ENCODE measurements at regions not wholly inside any gene's neighbourhood (a gene's known extent, or its start where the extent isn't known, plus 50 kb on each side); places are given as distances from the start of the nearest gene placed in this dataset.

DNA sequence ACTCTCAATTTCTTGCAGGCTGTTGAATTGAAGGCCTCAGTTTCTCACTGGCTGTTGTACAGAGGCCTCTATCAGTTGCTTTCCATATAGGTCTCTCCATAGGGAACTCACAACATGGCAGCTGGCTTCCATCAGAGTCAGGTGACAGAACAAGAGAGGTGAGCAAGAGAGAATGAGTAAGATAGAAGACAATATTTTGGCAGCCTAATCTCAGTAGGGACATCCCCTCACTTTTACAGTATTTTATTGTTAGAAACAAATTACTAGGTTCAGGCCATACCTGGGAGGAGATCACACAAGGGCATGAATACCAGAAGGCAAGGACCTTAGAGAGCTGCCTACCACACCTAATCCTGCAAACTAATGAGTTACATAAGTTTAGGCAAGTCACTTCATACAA is 162.8 kb downstream of the ATP6V1G3 start:
- ATAC-seq (ENCODE audit: insufficient number of reproducible peaks, low FRiP score, low read depth) (no peak), DNase-seq (ENCODE audit: low spot score) (no peak)
- no peaks in the 10 kb centered on the region for H3K4me1 ChIP-seq (ENCODE audit: control insufficient read depth in 1 of 2, low read depth in 2 of 2)
- H3K4me3 ChIP-seq, result no peak overlapping the region
- TF ChIP-seq, protein P1, sequence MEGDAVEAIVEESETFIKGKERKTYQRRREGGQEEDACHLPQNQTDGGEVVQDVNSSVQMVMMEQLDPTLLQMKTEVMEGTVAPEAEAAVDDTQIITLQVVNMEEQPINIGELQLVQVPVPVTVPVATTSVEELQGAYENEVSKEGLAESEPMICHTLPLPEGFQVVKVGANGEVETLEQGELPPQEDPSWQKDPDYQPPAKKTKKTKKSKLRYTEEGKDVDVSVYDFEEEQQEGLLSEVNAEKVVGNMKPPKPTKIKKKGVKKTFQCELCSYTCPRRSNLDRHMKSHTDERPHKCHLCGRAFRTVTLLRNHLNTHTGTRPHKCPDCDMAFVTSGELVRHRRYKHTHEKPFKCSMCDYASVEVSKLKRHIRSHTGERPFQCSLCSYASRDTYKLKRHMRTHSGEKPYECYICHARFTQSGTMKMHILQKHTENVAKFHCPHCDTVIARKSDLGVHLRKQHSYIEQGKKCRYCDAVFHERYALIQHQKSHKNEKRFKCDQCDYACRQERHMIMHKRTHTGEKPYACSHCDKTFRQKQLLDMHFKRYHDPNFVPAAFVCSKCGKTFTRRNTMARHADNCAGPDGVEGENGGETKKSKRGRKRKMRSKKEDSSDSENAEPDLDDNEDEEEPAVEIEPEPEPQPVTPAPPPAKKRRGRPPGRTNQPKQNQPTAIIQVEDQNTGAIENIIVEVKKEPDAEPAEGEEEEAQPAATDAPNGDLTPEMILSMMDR (IDR thresholded peaks at IDR 0.05), result no peak
- no peaks in the 10 kb centered on the region for H3K36me3 ChIP-seq
- no peaks in the 10 kb centered on the region for H3K27me3 ChIP-seq (replicated peaks; ENCODE audit: insufficient read depth)
- no peak overlapping the region for H3K27ac ChIP-seq
- peaks cover 3% of the 10 kb centered on the region for H3K9me3 ChIP-seq

DNA sequence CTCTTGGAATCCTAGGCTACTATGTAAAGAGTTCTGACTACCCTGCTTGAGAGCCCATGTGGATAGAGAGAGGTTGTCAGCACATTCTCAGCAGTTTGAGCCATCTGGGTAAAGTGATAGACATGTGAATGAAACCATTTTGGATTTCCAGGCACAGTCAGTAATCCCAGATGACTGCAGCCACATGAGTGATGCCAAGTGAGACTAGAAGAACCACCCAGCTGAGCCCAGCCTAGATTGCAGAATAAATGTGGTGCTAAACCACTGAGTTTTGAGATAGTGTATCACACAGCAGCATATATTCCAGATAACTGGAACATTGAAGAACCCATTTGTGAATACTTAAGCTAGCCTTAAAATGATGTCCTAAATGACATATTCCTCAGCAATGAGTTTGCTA is 166.2 kb downstream of the ATP6V1G3 start:
- H3K9me3 ChIP-seq, result peaks cover 3% of the 10 kb centered on the region
- no peak for ATAC-seq (ENCODE audit: insufficient number of reproducible peaks, low FRiP score, low read depth)
- no peaks in the 10 kb centered on the region for H3K27me3 ChIP-seq (replicated peaks; ENCODE audit: insufficient read depth)

DNA sequence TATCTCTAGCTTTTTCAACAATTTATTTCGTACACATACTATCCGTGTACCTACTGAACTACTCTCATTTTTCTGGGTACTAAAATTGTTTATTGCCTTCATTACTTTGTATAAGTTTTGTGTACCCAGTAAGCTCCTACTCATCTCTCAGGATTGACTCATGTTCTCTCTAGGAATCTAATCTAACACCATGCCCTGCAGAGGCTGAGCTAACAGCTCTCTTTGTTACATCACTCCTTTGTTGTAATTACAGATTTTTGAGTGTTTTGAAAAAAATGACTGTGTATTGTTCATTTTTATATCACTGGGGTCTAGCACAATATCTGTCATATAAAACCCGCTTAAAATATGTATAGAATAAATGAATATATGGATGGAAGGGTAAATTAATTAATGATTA is 167.1 kb downstream of the ATP6V1G3 start:
- no peaks in the 10 kb centered on the region for H3K36me3 ChIP-seq
- no peak overlapping the region for H3K27ac ChIP-seq
- peaks cover 3% of the 10 kb centered on the region for H3K9me3 ChIP-seq
- ATAC-seq (ENCODE audit: insufficient number of reproducible peaks, low FRiP score, low read depth), result no peak
- H3K4me1 ChIP-seq (ENCODE audit: control insufficient read depth in 1 of 2, low read depth in 2 of 2), result no peaks in the 10 kb centered on the region
- no peak overlapping the region for H3K4me3 ChIP-seq
- DNase-seq (ENCODE audit: low spot score), result no peak
- TF ChIP-seq, protein P1 (IDR thresholded peaks at IDR 0.05), result no peak
- no peaks in the 10 kb centered on the region for H3K27me3 ChIP-seq (replicated peaks; ENCODE audit: insufficient read depth)

More for the DNA sequence above, 166.2 kb downstream of the ATP6V1G3 start:
- DNase-seq (ENCODE audit: low spot score), result no peak
- Histone ChIP-seq H3K27ac (no peak overlapping the region), H3K4me3 (no peak overlapping the region), H3K36me3 (no peaks in the 10 kb centered on the region), H3K4me1 (ENCODE audit: control insufficient read depth in 1 of 2, low read depth in 2 of 2) (no peaks in the 10 kb centered on the region)
- TF ChIP-seq, protein P1 (IDR thresholded peaks at IDR 0.05), result no peak

All from thoracic aorta (tissue), 2 donors.